Activated CD8-positive, alpha-beta T cell treated with anti-CD3 and anti-CD28 coated beads, Interleukin-2, amount 10 ng/mL, durations not matched to agents 7 days and 5 days (primary cell): ENCODE measurements at regions not wholly inside any gene's neighbourhood (a gene's known extent, or its start where the extent isn't known, plus 50 kb on each side); places are given as distances from the start of the nearest gene placed in this dataset.
"Not testable (repeated sequence)": the region's sequence is repeated elsewhere in the genome, so short reads cannot be mapped to it uniquely, and the experiment has no call there.

Experiments
- ATAC-seq: fragments of 150-1000 bp; cut with Tn5 transposase; one replicate; pipeline ENCODE4 v1.10.0; 2021; ENCODE audit warnings: moderate library complexity
- CTCF ChIA-PET: fragments of 350-600 bp; sonication (Branson Sonifier 250); formaldehyde crosslinking; loops from one replicate; lab custom pipeline; 2021; ENCODE audit warnings: antibody characterized with exemption; lab: Charles Lee
- POLR2A ChIA-PET: fragments of 350-600 bp; sonication (Branson Sonifier 250); formaldehyde crosslinking; loops from one replicate; lab custom pipeline; 2021; ENCODE audit warnings: antibody characterized with exemption; lab: Charles Lee
- DNase-seq: peaks from one replicate; pipeline ENCODE4 v3.0.0-alpha.2; 2020
- H3K27ac Mint-ChIP-seq: one replicate; pipeline ENCODE4 v1.8.0; 2021; ENCODE audit warnings: mild to moderate bottlenecking, mixed read lengths
- H3K27me3 Mint-ChIP-seq: one replicate; pipeline ENCODE4 v1.8.0; 2021; ENCODE audit warnings: low read depth, mixed read lengths
- H3K36me3 Mint-ChIP-seq: one replicate; pipeline ENCODE4 v1.8.0; 2021; ENCODE audit warnings: low read depth, mixed read lengths
- H3K4me1 Mint-ChIP-seq: one replicate; pipeline ENCODE4 v1.8.0; 2021; ENCODE audit warnings: low read depth, mixed read lengths
- H3K4me3 Mint-ChIP-seq: one replicate; pipeline ENCODE4 v1.8.0; 2021; ENCODE audit warnings: mild to moderate bottlenecking, mixed read lengths
- H3K9me3 Mint-ChIP-seq: one replicate; pipeline ENCODE4 v1.8.0; 2022; ENCODE audit warnings: mixed read lengths; ENCODE audit not compliant: insufficient read depth

DNA sequence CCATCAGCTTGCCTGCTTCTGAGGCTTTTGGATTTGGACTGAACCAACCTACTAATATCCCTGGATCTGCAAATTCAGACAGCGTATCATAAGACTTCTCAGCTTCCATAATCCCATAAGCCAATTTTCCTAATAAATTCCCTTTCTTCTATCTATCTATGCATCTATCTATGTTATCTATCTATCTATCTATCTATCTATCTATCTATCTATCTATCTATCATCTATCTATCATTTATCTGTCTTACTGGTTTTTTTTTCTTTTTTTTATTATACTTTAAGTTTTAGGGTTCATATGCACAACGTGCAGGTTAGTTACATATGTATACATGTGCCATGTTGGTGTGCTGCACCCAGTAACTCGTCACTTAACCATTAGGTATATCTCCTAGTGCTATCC is 2045.4 kb upstream of the CDH6 start:
- CTCF ChIA-PET, result no interaction called here
- Mint-ChIP-seq H3K4me3 (no peak overlapping the region), H3K9me3 (no peaks in the 10 kb centered on the region), H3K36me3 (no peaks in the 10 kb centered on the region), H3K27ac (no peak overlapping the region), H3K4me1 (no peaks in the 10 kb centered on the region), H3K27me3 (no peaks in the 10 kb centered on the region)
- POLR2A ChIA-PET, result no interaction called here
- DNase-seq (no peak), ATAC-seq (no peak)

DNA sequence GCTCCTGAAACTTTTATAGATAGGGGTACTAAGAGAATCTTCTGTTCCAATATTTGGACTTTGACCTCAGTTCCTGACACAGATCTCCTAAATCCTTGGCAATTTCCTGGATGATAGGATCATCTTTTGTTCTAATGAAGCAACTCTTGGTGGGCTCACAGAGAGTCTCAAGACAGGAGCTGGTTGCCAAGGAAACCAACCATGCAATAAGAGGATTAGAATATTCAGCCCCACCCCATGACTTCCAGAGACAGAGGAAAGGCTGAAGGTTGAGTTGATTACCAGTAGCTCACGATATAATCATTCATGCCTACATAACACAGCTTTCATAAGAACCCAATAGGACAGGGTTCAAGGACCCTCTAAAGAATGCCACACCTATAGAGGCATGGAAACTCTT is 2050.2 kb upstream of the CDH6 start:
- ATAC-seq, result no peak
- Mint-ChIP-seq H3K36me3 (no peaks in the 10 kb centered on the region), H3K4me1 (no peaks in the 10 kb centered on the region), H3K9me3 (no peaks in the 10 kb centered on the region), H3K27me3 (no peaks in the 10 kb centered on the region), H3K4me3 (no peak overlapping the region), H3K27ac (no peak overlapping the region)
- POLR2A ChIA-PET, result no interaction called here
- no peak for DNase-seq
- CTCF ChIA-PET, result no interaction called here

- ATAC-seq, result no peak
Observed at GRCh38 chr5:29134418-29134817, 2059.1 kb upstream of the CDH6 start.

DNA sequence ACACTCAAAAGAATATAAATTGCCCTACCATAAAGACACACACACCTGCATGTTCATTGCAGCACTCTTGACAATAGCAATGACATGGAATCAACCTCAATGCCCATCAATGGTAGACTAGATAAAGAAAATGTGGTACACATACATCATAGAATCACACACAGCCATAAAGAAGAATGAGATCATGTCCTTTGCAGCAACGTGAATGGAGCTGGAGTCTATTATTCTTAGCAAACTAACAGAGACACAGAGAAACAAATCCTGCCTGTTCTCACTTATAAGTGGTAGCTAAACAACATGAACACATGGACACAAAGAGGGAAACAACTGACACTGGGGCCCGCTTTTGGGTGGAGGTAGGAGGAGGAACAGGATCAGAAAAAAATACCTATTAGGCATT is 2062.2 kb upstream of the CDH6 start:
- ATAC-seq (no peak), DNase-seq (no peak)
- no peak overlapping the region for H3K4me3 Mint-ChIP-seq
- no peak overlapping the region for H3K27ac Mint-ChIP-seq
- CTCF ChIA-PET, result no interaction called here
- peaks cover 23% of the 10 kb centered on the region for H3K9me3 Mint-ChIP-seq
- POLR2A ChIA-PET, result no interaction called here
- no peaks in the 10 kb centered on the region for H3K27me3 Mint-ChIP-seq
- H3K4me1 Mint-ChIP-seq, result no peaks in the 10 kb centered on the region
- H3K36me3 Mint-ChIP-seq, result no peaks in the 10 kb centered on the region

More at GRCh38 chr5:29134418-29134817, 2059.1 kb upstream of the CDH6 start:
- H3K27me3 Mint-ChIP-seq, result no peaks in the 10 kb centered on the region
- no peak overlapping the region for H3K27ac Mint-ChIP-seq
- POLR2A ChIA-PET, result no interaction called here
- H3K4me1 Mint-ChIP-seq, result no peaks in the 10 kb centered on the region
- H3K4me3 Mint-ChIP-seq, result no peak overlapping the region
- CTCF ChIA-PET, result no interaction called here
- H3K36me3 Mint-ChIP-seq, result no peaks in the 10 kb centered on the region
- DNase-seq, result no peak
- peaks cover 20% of the 10 kb centered on the region for H3K9me3 Mint-ChIP-seq

GRCh38 chr5:29130786-29131185 is 2062.7 kb upstream of the CDH6 start:
- peaks cover 21% of the 10 kb centered on the region for H3K9me3 Mint-ChIP-seq
- no peak overlapping the region for H3K4me3 Mint-ChIP-seq
- no peak overlapping the region for H3K27ac Mint-ChIP-seq
- no peaks in the 10 kb centered on the region for H3K36me3 Mint-ChIP-seq
- ATAC-seq, result no peak
- H3K4me1 Mint-ChIP-seq, result no peaks in the 10 kb centered on the region
- ChIA-PET POLR2A (no interaction called here), CTCF (no interaction called here)
- DNase-seq, result no peak
- no peaks in the 10 kb centered on the region for H3K27me3 Mint-ChIP-seq

DNA sequence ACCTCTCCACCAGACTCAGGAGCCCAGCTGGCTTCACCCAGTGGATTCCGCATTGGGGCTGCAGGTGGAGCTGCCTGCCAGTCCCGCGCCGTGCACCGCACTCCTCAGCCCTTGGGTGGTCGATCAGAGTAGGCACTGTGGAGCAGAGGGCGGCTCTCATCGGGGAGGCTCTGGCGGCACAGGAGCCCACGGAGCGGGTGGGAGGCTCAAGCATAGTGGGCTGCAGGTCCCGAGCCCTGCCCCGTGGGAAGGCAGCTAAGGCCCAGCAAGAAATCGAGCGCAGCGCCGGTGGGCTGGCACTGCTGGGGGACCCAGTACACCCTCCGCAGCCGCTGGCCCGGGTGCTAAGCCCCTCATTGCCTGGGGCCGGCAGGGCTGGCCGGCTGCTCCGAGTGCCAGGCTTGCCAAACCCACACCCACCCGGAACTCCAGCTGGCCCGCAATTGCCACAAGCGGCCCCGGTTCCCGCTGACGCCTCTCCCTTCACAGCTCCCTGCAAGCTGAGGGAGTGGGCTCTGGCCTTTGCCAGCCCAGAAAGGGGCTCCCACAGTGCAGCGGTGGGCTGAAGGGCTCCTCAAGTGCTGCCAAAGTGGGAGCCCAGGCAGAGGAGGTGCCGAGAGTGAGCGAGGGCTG is 2065.8 kb upstream of the CDH6 start:
- CTCF ChIA-PET, DNase-seq, H3K4me3 Mint-ChIP-seq, H3K27me3 Mint-ChIP-seq, H3K27ac Mint-ChIP-seq, H3K4me1 Mint-ChIP-seq, POLR2A ChIA-PET, ATAC-seq, H3K36me3 Mint-ChIP-seq: not testable (repeated sequence)
- peaks cover 17% of the 10 kb centered on the region for H3K9me3 Mint-ChIP-seq

DNA sequence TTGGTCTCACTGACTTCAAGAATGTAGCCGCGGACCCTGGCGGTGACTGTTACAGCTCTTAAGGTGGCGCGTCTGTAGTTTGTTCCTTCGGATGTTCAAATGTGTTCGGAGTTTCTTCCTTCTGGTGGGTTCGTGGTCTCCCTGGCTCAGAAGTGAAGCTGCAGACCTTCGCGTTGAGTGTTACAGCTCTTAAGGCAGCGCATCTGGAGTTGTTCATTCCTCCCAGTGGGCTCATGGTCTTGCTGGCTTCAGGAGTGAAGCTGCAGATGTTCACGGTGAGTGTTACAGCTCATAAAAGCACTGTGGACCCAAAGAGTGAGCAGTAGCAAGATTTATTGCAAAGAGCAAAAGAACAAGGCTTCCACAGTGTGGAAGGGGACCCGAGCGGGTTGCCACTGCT is 2067.0 kb upstream of the CDH6 start:
- peaks cover 16% of the 10 kb centered on the region for H3K9me3 Mint-ChIP-seq
- ATAC-seq, H3K4me3 Mint-ChIP-seq, POLR2A ChIA-PET, H3K36me3 Mint-ChIP-seq, H3K27ac Mint-ChIP-seq, H3K4me1 Mint-ChIP-seq, CTCF ChIA-PET, H3K27me3 Mint-ChIP-seq, DNase-seq: not testable (repeated sequence)

GRCh38 chr5:29122306-29122705 is 2071.2 kb upstream of the CDH6 start:
- ChIA-PET CTCF (no interaction called here), POLR2A (no interaction called here)
- Mint-ChIP-seq H3K27me3 (no peaks in the 10 kb centered on the region), H3K4me1 (no peaks in the 10 kb centered on the region), H3K4me3 (no peak overlapping the region), H3K36me3 (no peaks in the 10 kb centered on the region), H3K9me3 (peaks cover 6% of the 10 kb centered on the region), H3K27ac (no peak overlapping the region)
- DNase-seq (no peak), ATAC-seq (no peak)

- Mint-ChIP-seq H3K36me3 (no peaks in the 10 kb centered on the region), H3K4me3 (no peak overlapping the region), H3K27me3 (no peaks in the 10 kb centered on the region), H3K9me3 (peaks cover 31% of the 10 kb centered on the region), H3K27ac (no peak overlapping the region), H3K4me1 (no peaks in the 10 kb centered on the region)
- CTCF ChIA-PET, result no interaction called here
- DNase-seq (no peak), ATAC-seq (no peak)
- POLR2A ChIA-PET, result no interaction called here
Observed at GRCh38 chr5:29114331-29114768, 2076.0 kb upstream of the CDH9 start.

DNA sequence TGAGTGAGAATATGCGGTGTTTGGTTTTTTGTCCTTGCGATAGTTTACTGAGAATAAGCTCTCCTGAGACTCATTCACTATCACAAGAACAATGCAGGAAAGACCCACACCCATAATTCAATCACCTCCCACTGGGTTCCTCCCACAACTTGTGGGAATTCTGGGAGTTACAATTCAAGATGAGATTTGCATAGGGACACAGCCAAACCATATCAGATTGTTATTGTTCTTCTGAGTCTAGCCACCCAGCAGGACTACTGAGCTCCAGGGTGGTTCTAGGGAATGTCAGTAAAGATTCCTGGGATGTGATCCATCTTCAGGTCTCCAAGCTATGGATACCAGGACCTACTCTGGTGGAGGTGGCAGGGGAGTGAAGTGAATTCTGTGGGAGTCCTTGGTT is 2075.1 kb upstream of the CDH9 start:
- ChIA-PET CTCF (no interaction called here), POLR2A (no interaction called here)

DNA sequence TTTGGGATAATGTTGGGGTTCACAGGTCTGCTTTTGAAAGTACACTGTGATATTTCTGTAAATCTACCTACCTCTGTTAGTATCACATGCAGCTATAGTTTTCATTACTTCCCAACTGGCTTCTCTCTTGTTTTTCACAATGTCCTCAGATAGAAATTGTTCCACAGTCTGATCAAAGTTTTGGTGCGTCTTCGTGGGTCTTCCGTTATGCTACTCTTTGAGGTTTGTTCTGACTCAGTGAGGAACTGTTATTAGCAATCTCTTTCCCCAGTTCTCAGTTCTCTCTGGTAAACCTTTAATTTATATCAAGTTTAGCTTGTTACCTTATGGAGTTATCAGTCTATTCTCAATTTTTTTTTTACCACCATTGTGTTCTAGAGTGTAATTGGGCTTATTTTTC is 2061.2 kb upstream of the CDH9 start:
- POLR2A ChIA-PET, result no interaction called here

More for the DNA sequence above, 2075.1 kb upstream of the CDH9 start:
- Mint-ChIP-seq H3K4me3 (no peak overlapping the region), H3K27me3 (no peaks in the 10 kb centered on the region), H3K27ac (no peak overlapping the region), H3K9me3 (peaks cover 28% of the 10 kb centered on the region), H3K4me1 (no peaks in the 10 kb centered on the region), H3K36me3 (no peaks in the 10 kb centered on the region)
- ATAC-seq (no peak), DNase-seq (no peak)

DNA sequence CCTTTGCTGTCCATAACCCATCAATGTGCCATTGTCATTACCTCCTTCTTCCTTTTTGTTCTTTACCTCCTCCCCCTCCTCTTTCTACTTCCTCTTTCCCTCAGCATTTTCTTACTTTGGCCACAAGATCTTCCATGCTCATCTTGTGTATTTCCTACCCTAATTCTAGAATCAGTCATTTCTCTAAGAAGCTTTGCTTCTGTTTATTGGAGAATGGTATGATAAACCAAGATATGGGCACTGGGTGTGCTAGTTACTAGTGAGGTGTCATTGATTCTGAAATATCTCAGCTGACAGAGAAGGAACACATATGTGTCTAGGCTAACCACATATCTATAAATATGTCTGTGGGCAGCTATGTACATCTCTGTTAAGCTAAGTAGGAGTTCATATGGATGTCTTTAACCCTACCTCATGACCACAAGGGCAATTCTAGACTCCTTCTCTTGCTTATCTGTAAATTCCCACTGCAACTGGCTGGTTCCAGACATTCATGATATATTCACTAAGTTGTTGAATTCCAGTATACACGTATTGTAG is 2051.3 kb upstream of the CDH9 start:
- CTCF ChIA-PET, result no interaction called here
- Mint-ChIP-seq H3K4me3 (no peak overlapping the region), H3K9me3 (peaks cover 15% of the 10 kb centered on the region), H3K4me1 (no peaks in the 10 kb centered on the region), H3K27ac (no peak overlapping the region), H3K27me3 (no peaks in the 10 kb centered on the region), H3K36me3 (no peaks in the 10 kb centered on the region)
- POLR2A ChIA-PET, result no interaction called here
- ATAC-seq (no peak), DNase-seq (no peak)

More for the DNA sequence above, 2061.2 kb upstream of the CDH9 start:
- Mint-ChIP-seq H3K4me3 (no peak overlapping the region), H3K36me3 (no peaks in the 10 kb centered on the region), H3K9me3 (peaks cover 10% of the 10 kb centered on the region), H3K27me3 (no peaks in the 10 kb centered on the region), H3K27ac (no peak overlapping the region), H3K4me1 (no peaks in the 10 kb centered on the region)
- CTCF ChIA-PET, result no interaction called here
- DNase-seq, result no peak
- ATAC-seq, result no peak

GRCh38 chr5:29085142-29085541 is 2046.8 kb upstream of the CDH9 start:
- Mint-ChIP-seq H3K4me1 (no peaks in the 10 kb centered on the region), H3K36me3 (no peaks in the 10 kb centered on the region), H3K4me3 (no peak overlapping the region), H3K27me3 (no peaks in the 10 kb centered on the region), H3K9me3 (peaks cover 10% of the 10 kb centered on the region), H3K27ac (no peak overlapping the region)
- ChIA-PET CTCF (no interaction called here), POLR2A (no interaction called here)
- DNase-seq (no peak), ATAC-seq (no peak)
